ENCODE measurements at regions not wholly inside any gene's neighbourhood (a gene's known extent, or its start where the extent isn't known, plus 50 kb on each side); places are given as distances from the start of the nearest gene placed in this dataset.
"Not testable (repeated sequence)": the region's sequence is repeated elsewhere in the genome, so short reads cannot be mapped to it uniquely, and the experiment has no call there.

- TF ChIP-seq ZNF589 (CRISPR knock-in tag; IDR thresholded peaks at IDR 0.05; ENCODE audit: low read depth) (peak; percentile 65), RCOR1 (IDR thresholded peaks at IDR 0.05; ENCODE audit: borderline replicate concordance in 1 of 2, low read depth in 2 of 2, low read length in 2 of 2) (peak; percentile 21 to 52; a peak in 1 of 4 replicates), SMAD3 (CRISPR knock-in tag; conservative IDR thresholded peaks at IDR 0.05) (peak; percentile 77), TEAD1 (CRISPR knock-in tag; IDR thresholded peaks at IDR 0.05) (0 out of 4 replicates have a peak, but pooled peaks of 1 of the 2 experiments have one; percentile 31), TCF15 (CRISPR knock-in tag; IDR thresholded peaks at IDR 0.05) (peak; percentile 92), BACH1 (tag; IDR thresholded peaks at IDR 0.05) (peak; percentile 100), ZNF740 (tag; IDR thresholded peaks at IDR 0.05) (peak in 1 of 2 experiments; percentile 8; a peak in 2 of 4 replicates), ZNF583 (CRISPR knock-in tag; IDR thresholded peaks at IDR 0.05) (peak; percentile 94), SMARCC2 (IDR thresholded peaks at IDR 0.05; ENCODE audit: low read depth) (peak; percentile 24; the same call in 1 of the 2 replicates), ZFX (CRISPR knock-in tag; IDR thresholded peaks at IDR 0.05) (peak; percentile 66), NFXL1 (CRISPR knock-in tag; IDR thresholded peaks at IDR 0.05) (peak; percentile 82; the same call in 1 of the 2 replicates), TCFL5 (CRISPR knock-in tag; conservative IDR thresholded peaks at IDR 0.05) (0 out of 2 replicates have a peak, but pooled peaks have one; percentile 13), ZNF316 (IDR thresholded peaks at IDR 0.05) (peak; percentile 100), EP400 (IDR thresholded peaks at IDR 0.05) (peak; percentile 40; the same call in 1 of the 2 replicates), ATF4 (CRISPR knock-in tag; IDR thresholded peaks at IDR 0.05) (peak; percentile 58), TBL1XR1 (IDR thresholded peaks at IDR 0.05; ENCODE audit: low read length in 2 of 2) (peak in 1 of 2 experiments; percentile 78; a peak in 2 of 4 replicates), CREB3 (tag; conservative IDR thresholded peaks at IDR 0.05; ENCODE audit: low read depth) (peak; percentile 97), FOXP1 (CRISPR knock-in tag; IDR thresholded peaks at IDR 0.05) (0 out of 2 replicates have a peak, but pooled peaks have one; percentile 49), ZNF165 (CRISPR knock-in tag; IDR thresholded peaks at IDR 0.05; ENCODE audit: borderline replicate concordance) (0 out of 2 replicates have a peak, but pooled peaks have one; percentile 60), ZNF75A (CRISPR knock-in tag; IDR thresholded peaks at IDR 0.05) (0 out of 2 replicates have a peak, but pooled peaks have one; percentile 41), PHF8 (IDR thresholded peaks at IDR 0.05; ENCODE audit: borderline replicate concordance, low read length) (peak; percentile 46; the same call in 1 of the 2 replicates), HINFP (tag; conservative IDR thresholded peaks at IDR 0.05; ENCODE audit: low read depth) (peak; percentile 73)
- TF ChIP-seq ZNF740 (CRISPR knock-in tag; IDR thresholded peaks at IDR 0.05), result not testable (repeated sequence)
Observed at GRCh38 chr16:88332921-88333825, 49.6 kb upstream of the ZNF469 start (continued).

Data from K562 (cell line).